NCI-H2171 (cell line): ENCODE measurements at regions not wholly inside any gene's neighbourhood (a gene's known extent, or its start where the extent isn't known, plus 50 kb on each side); places are given as distances from the start of the nearest gene placed in this dataset.
A peak's percentile ranks its signal among the peaks of the same experiment; 100 is the strongest.

ENCODE experiments used
- DNase-seq: peaks from one replicate; lab custom pipeline; 2025; lab: John Stamatoyannopoulos, UW

GRCh38 chr3:78003090-78003489, 963.2 kb downstream of the ROBO2 start:
- no peak for DNase-seq

DNA sequence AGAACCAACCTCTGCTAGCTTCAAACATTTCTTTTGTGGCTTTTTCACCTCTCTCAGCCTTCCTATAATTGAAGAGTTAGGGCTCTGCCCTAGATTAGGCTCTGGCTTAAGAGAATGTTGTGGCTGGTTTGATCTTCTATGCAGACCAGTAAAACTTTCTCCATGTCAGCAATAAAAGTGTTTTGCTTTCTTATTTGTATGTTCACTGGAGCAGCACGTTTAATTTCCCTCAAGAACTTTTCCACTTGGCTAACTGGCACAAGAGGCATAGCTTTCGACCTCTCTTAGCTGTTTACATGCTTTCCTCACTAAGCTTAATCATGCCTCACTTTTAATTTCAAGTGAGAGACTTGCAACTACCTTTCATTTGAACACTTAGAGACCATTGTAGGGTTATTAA, 964.7 kb downstream of the ROBO2 start:
- DNase-seq: no peak

- DNase-seq: no peak
These were observed 973.8 kb downstream of the ROBO2 start for GRCh38 chr3:78013653-78014052.

GRCh38 chr3:78015856-78016255, 976.0 kb downstream of the ROBO2 start:
- DNase-seq: no peak

DNA sequence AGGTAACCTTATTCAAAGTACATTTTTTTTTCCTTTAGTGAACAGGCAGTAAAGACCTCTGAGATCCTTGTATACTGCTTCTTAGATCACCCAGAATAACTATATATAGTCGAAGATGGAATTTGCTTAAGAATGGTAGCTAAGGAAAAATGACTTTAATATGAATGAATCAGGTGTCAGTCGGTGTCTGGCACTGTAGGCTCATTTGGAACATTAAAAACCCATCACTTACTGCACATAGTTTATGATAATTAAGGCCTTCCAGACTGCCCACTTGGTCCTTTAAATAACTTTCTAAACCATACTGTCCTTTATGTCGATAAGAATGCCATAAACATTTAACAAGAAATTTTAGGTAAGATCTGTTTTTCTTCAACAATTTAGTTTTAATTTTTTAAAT, 981.8 kb downstream of the ROBO2 start:
- no peak for DNase-seq

DNA sequence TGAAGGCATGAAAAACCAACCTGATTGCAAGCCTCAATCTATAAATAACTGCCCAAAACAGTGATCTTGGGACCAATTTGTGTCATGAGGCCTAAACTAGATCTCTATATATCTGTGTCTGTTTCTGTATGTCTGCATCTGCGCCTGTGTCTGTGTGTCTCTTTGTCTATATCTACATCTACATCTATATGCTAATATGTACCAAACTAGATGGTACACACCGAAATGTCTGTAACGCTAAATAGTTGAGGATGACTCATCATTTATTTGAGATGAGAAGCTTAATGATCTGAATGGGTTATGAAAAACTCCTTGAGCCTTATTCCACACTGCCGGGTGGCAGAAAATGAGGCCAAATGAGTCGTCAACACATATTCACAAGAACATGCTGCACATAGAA, 982.3 kb downstream of the ROBO2 start:
- no peak for DNase-seq

DNA sequence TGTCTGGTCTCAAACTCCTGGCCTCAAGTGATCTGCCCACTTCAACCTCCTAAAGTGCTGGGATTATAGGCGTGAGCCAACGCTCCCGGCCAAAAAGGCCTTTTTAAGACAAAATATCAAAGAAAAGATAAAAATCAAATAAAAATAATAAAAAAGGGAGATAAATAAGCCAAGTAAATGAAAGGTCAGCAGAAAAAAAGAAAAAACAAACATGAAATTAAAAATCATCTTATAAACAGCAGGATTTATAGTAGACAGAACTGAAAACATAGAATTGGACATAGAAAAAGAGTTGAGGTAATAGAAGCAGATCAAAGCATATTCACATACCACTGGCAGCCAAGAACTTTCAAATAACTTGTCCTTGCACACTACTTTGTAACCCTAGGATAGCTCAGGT, 983.4 kb downstream of the ROBO2 start:
- DNase-seq: no peak

- DNase-seq: no peak
These were observed 986.0 kb downstream of the ROBO2 start for GRCh38 chr3:78025916-78026315.

DNA sequence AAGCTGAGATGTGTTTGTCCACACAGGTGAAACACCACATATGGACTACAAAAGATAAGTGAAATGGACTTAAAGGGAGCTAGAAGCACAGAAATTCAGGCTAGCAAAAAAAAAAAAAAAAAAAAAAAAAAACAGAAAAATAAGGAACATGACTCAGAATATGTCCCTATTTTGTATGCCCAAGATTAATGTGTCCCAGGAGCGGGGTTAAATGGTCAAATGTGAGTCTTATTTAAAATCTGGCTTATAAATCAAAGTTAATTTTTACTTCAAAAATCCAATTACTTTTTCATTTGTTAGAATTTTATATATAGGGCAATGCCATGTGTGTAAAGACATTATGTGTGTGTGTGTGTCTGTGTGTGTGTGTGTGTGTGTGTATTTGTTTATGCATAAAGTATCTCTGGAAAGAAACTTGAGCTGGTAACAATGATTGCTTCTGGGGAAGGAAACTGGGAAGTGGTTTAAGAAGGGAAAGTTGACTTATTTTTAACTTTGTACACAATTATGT, 986.5 kb downstream of the ROBO2 start:
- no peak for DNase-seq

DNA sequence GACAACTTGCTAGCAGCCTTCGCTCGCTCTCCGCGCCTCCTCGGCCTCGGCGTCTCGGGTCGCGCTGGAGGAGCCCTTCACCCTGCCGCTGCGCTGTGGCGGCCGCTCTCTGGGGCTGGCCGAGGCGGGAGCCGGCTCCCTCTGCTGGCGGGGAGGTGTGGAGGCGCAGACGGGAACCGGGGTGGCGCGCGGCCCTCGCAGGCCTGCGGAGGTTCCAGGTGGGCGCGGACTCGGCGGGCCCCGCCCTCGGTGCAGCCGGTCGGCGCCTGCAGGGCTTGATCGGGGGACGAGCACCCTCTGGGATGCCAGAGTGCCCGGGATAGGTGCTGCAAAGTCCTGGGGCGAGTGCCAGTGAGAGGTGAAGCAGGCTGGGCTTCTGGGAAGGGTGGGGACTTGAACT, 989.9 kb downstream of the ROBO2 start:
- no peak for DNase-seq

- DNase-seq: no peak
These were observed 995.3 kb downstream of the ROBO2 start for GRCh38 chr3:78035131-78035641.

GRCh38 chr3:78041486-78041885, 1001.6 kb downstream of the ROBO2 start:
- DNase-seq: no peak

GRCh38 chr3:78046566-78046965, 1006.7 kb downstream of the ROBO2 start:
- peak; percentile 3 for DNase-seq

DNA sequence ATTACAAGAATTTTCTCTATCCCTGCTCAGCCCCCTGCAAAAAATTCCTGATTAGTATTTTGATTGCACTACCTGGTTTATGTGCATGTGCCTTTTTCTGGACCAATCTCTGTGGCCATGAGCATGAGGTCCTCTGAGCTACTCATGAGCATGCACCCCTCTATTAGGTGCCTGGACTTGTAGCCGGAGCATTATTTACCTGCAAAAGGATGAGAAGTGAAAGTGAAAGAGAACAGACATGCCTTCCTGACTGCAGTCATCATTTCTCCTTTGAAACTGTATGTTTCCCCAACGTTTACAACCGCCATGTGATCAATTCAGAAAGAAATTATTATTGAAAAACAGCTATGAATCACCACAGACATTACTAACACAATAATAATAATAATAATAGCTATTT, 1008.8 kb downstream of the ROBO2 start:
- DNase-seq: no peak

DNA sequence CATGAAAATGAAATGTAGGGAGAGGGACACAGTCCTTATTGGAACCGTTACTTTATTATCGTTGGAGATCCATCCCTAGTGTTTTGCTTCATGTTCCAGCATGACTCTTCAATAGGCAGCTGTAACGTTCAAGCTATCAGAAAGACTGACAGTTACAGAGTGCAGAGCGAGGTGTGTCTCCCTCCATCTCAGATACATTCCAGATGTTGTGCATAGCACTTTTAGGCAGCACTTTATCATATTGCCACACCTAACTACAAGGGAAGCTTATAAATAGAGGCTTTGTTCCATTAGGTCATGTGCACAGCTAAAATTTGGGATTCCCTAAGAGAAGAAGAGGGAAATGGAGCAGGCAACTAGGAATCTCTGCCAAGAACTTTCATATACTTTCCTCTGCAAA, 1009.6 kb downstream of the ROBO2 start:
- no peak for DNase-seq

DNA sequence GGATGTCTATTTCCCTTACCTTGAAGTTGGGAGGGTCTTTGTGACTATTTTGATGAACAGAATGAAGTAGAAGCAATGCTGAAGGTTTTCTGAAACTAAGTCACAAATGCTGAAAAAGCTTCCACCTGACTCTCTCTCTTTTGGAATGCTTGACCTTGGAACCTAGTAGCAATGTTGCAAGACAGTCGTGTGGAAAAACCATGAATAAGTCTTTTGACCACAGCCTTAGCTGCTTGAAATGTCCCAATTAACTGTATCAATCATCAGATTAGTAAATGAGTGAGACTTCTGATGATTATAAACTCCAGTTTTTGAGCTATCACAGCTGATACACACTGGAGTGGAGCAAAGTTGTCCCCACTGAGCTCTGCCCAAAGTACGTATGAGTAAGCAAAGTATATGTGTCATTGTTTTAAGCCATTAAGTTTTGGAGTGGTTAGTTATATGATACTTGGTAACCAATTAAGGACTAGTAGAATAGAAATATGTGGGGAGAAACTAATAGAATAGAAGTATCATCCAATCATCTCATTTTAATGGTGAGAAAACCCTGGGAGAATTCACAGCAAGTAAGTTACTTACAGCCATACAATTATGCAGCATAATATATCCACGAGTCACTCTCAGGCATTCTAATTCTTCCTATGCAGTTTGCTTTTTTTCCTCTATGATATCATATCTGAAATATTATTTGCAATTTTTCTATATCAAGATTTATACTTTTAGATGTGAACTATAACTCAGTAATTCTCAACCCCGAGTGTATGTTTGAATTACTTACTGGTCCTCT, 1010.6 kb downstream of the ROBO2 start:
- no peak for DNase-seq

DNA sequence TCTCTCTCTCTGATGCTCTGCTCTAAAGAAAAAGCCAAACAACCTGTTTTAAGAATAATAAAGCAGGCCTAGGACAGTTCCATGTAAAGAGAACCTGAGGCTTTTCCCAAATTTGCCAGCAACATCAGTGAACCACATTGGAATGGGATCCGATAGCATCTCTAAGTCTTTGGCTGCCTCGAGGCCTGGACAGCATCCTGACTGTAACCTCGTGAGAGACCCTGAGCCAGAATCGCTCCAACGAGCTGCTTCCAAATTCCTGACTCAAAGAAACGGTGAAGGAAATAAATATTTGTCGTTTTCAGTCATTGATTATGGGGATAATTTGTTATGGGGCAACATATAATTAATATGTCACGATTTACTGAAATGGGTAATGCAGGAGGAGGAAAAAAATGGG, 1012.8 kb downstream of the ROBO2 start:
- no peak for DNase-seq

DNA sequence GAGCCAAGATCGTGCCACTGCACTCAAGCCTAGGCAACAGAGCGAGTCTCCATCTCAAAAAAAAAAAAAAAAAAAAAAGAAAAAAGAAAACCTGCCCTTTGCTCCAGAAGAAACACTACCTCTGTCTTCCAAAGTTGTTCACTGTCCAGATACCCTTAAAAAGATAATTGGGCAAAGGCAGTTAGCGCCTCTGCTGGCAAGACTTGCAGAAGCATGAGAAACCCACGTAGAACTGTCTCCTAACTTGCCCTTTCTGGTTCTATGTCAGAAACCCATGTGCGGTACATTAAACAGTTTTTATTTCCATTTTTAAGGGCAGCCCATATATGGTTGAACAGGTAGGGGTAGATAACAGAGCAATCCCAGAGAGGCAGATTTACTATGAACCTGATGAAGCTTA, 1026.4 kb downstream of the ROBO2 start:
- no peak for DNase-seq

DNA sequence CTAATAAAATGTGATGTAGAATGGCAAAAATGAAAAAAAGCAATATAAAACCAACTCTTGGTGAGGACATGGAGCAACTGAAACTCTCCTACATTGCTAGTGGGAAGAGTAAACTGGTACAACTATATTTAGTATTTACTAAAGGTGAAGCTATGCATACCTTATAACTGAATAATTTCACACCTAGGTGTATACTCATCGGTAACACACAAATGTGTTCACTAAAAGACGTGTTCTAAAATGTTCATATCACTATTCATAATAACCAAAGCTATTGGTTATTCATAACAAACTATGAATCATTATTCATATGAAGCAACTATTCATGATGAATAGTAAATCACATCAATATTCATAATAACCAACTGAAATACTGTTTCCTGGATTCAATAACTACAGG, 1030.3 kb downstream of the ROBO2 start:
- no peak for DNase-seq

DNA sequence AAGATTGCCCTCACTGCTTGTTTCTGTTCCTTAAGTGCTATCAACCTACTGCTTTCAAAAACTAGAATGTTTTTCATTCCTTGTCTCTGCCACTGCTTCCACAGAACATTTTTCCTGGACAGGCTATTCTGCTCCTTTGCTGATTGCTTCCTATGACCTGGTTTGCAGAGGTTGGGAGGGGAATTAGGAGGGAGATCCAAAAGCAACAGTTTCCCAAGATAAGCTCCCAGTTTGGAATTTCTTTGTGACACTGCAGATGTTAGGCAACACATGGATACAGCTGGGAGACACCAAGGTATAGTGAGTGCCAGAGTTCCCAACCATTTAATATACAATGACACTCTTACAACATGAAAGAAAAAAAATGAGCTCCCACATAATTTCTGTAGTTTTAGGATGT, 1036.5 kb downstream of the ROBO2 start:
- no peak for DNase-seq

- no peak for DNase-seq
These were observed 1037.3 kb downstream of the ROBO2 start for GRCh38 chr3:78077178-78077577.

DNA sequence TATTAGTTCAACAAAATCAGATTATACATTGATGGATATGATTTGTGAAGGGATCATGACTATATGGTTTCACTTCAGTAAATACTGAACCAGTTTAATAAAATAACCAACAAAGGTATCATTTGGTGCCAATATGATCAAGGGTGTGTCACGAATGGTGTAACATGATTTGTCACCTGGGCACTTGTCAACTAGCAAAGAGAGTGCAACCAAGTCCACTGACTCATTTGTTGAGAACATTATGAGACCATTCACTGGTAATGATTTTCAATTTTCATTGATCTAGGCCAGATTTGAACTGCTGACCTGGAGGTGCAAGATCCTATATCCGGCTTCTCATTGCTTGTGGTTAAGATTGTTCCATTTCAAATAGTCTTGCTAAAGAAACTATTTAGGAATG, 1037.9 kb downstream of the ROBO2 start:
- DNase-seq: no peak

DNA sequence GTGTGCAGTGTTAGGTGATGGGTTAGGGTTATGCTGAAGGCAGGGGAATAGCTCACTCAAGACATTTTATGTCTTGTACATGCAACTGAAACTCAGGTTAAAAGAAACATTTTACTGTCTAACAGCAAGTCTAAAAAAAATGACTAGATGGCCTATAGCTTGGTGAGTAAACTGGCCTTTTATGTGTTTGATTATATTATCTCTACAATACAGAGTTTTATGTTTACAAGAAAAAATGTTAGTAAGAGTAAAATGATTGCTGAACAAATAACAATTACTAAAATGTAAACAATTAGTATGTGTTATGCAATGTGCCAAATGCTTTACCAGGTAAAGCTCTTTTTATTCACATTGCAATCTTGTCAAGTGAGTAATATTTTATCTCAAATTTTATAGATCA, 1039.6 kb downstream of the ROBO2 start:
- DNase-seq: no peak

DNA sequence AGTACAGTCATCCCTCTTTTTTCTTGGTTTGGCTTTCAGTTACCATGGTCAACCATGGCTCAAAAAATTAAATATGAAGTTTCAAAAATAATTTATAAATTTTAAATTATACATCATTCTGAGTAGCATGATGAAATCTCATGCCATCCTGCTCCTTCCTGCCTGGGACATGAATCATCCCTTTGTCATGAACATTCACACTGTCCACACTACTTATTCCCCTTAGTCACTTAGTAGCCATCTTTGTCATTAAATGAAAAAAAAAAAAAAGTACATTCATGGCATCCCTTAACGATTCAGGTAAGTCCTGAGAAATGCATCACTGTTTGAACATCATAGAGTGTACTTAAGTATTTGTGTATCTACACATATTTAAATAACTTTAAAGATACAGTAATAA, 1046.3 kb downstream of the ROBO2 start:
- no peak for DNase-seq
